Uterus (tissue), 3 donors: ENCODE measurements at regions not wholly inside any gene's neighbourhood (a gene's known extent, or its start where the extent isn't known, plus 50 kb on each side); places are given as distances from the start of the nearest gene placed in this dataset.

Experiments used
- DNase-seq, 2 donors: peaks; one replicate each; pipeline ENCODE4 v3.0.0-alpha.2; 2019 to 2020
- H3K27ac ChIP-seq, 2 donors: fragments of 200-600 bp; sonication (generic); 1 replicate in 1 of 2; 2 replicates in 1 of 2; pipeline ENCODE4 v1.5.1; 2016 to 2018
- H3K27me3 ChIP-seq, 2 donors: fragments of 200-600 bp; sonication (generic); one replicate each; pipeline ENCODE4 v1.5.1; 2018 to 2019; ENCODE audit warnings: control low read depth in 1 of 2
- H3K36me3 ChIP-seq, 2 donors: fragments of 200-600 bp; sonication (generic); one replicate each; pipeline ENCODE4 v1.5.1; 2019; ENCODE audit warnings: control low read depth in 1 of 2
- H3K4me1 ChIP-seq, 2 donors: fragments of 200-600 bp; sonication (generic); one replicate each; pipeline ENCODE4 v1.5.1; 2018 to 2019; ENCODE audit warnings: control low read depth in 1 of 2
- H3K4me3 ChIP-seq, 2 donors: fragments of 200-600 bp; sonication (generic); 1 replicate in 1 of 2; 2 replicates in 1 of 2; pipeline ENCODE4 v1.5.1; 2018 to 2019; ENCODE audit warnings: mild to moderate bottlenecking in 1 of 2
- H3K9me3 ChIP-seq, 2 donors: fragments of 200-600 bp; sonication (generic); one replicate each; pipeline ENCODE4 v1.5.1; 2019; ENCODE audit warnings: control low read depth in 1 of 2
- POLR2A ChIP-seq, 2 donors: fragments of 450-650 bp; IDR thresholded peaks; one replicate each; pipeline ENCODE4 v1.6.1; 2016; ENCODE audit warnings: antibody characterized with exemption in 2 of 2, mild to moderate bottlenecking in 1 of 2, moderate library complexity in 1 of 2
- intact Hi-C: fragments of 100-400 bp; cut with DNase I; formaldehyde crosslinking; loops from one replicate; pipeline ENCODE4 v1.15.1; 2023; ENCODE audit warnings: low total_unique reads
- TF ChIP-seq, protein P1 (sequence below), 4 experiments: fragments of 200-600 bp in 2 of 4; fragments of 450-650 bp in 2 of 4; sonication (generic) in 2 of 4; IDR thresholded peaks; one replicate each; pipeline ENCODE4 v1.5.1; 2016 to 2019; ENCODE audit warnings: antibody characterized with exemption in 4 of 4, mild to moderate bottlenecking in 2 of 4, moderate library complexity in 1 of 4
- donor health status: DM: yes; HTN: yes; CAD: no.

- Histone ChIP-seq H3K9me3 (no peaks in the 10 kb centered on the region), H3K4me1 (no peaks in the 10 kb centered on the region), H3K27me3 (no peaks in the 10 kb centered on the region), H3K27ac (no peak overlapping the region), H3K4me3 (no peak overlapping the region), H3K36me3 (no peaks in the 10 kb centered on the region)
- no peak for DNase-seq
- intact Hi-C loops, result no loop called here
- no peak for TF ChIP-seq POLR2A (IDR thresholded peaks at IDR 0.05)
- TF ChIP-seq, protein P1, sequence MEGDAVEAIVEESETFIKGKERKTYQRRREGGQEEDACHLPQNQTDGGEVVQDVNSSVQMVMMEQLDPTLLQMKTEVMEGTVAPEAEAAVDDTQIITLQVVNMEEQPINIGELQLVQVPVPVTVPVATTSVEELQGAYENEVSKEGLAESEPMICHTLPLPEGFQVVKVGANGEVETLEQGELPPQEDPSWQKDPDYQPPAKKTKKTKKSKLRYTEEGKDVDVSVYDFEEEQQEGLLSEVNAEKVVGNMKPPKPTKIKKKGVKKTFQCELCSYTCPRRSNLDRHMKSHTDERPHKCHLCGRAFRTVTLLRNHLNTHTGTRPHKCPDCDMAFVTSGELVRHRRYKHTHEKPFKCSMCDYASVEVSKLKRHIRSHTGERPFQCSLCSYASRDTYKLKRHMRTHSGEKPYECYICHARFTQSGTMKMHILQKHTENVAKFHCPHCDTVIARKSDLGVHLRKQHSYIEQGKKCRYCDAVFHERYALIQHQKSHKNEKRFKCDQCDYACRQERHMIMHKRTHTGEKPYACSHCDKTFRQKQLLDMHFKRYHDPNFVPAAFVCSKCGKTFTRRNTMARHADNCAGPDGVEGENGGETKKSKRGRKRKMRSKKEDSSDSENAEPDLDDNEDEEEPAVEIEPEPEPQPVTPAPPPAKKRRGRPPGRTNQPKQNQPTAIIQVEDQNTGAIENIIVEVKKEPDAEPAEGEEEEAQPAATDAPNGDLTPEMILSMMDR (IDR thresholded peaks at IDR 0.05), result no peak
These were observed 647.5 kb upstream of the SETBP1 start for GRCh38 chr18:44033144-44033701.

GRCh38 chr18:44035554-44035953 is 645.1 kb upstream of the SETBP1 start:
- Histone ChIP-seq H3K4me1 (no peaks in the 10 kb centered on the region), H3K27me3 (no peaks in the 10 kb centered on the region), H3K27ac (no peak overlapping the region), H3K36me3 (no peaks in the 10 kb centered on the region), H3K4me3 (no peak overlapping the region), H3K9me3 (no peaks in the 10 kb centered on the region)
- TF ChIP-seq, protein P1 (IDR thresholded peaks at IDR 0.05), result no peak
- TF ChIP-seq POLR2A (IDR thresholded peaks at IDR 0.05), result no peak
- no peak for DNase-seq
- intact Hi-C loops, result no loop called here

DNA sequence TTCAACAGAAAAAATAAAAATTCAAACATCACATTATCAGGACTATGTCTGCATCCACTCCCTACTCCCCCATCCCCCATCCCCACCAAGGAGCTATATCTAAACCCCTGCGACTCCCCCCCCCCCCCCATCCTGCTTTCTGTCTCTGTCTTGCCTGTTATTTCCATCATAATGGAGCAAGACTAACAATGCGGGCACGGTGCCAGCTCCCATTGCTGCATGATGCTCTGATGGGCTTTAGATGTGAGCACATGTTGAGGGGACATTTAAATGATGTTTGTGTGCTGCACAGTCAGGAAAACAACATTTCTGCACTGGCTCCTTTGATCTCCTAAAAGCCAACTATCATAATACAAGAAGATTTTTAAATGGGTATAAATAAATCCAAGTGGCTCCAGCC is 644.2 kb upstream of the SETBP1 start:
- H3K9me3 ChIP-seq, result no peaks in the 10 kb centered on the region
- no peak for DNase-seq
- H3K4me3 ChIP-seq, result no peak overlapping the region
- H3K4me1 ChIP-seq, result no peaks in the 10 kb centered on the region
- no peaks in the 10 kb centered on the region for H3K36me3 ChIP-seq
- H3K27ac ChIP-seq, result no peak overlapping the region
- intact Hi-C loops, result no loop called here
- TF ChIP-seq POLR2A (IDR thresholded peaks at IDR 0.05), result no peak
- TF ChIP-seq, protein P1 (IDR thresholded peaks at IDR 0.05), result no peak
- H3K27me3 ChIP-seq, result no peaks in the 10 kb centered on the region

DNA sequence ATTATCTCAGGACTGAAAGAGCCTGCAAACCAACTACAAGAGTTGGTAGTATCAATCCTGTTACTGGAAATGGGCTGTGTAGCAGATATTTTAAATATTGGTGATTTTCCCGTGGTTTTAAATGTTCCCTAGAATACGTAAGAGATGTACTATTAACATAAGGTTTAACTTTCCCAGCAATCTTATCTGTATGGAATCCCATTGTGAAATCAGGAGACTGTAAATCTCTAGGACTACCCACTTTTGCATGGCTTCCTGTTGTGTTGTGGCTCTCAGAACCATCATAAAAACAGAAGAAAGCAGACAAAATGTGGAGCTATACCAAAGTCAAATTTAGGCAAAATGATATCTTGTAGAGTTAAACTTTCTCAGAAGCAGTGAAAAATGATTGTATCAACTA is 641.5 kb upstream of the SETBP1 start:
- Histone ChIP-seq H3K36me3 (no peaks in the 10 kb centered on the region), H3K27ac (no peak overlapping the region), H3K4me1 (no peaks in the 10 kb centered on the region), H3K27me3 (no peaks in the 10 kb centered on the region), H3K4me3 (no peak overlapping the region), H3K9me3 (no peaks in the 10 kb centered on the region)
- TF ChIP-seq POLR2A (IDR thresholded peaks at IDR 0.05), result no peak
- TF ChIP-seq, protein P1 (IDR thresholded peaks at IDR 0.05), result no peak
- intact Hi-C loops, result no loop called here
- no peak for DNase-seq

- TF ChIP-seq POLR2A (IDR thresholded peaks at IDR 0.05), result no peak
- TF ChIP-seq, protein P1 (IDR thresholded peaks at IDR 0.05), result no peak
- no peaks in the 10 kb centered on the region for H3K36me3 ChIP-seq
These were observed 640.9 kb upstream of the SETBP1 start for GRCh38 chr18:44039826-44040225.

More at GRCh38 chr18:44039826-44040225, 640.9 kb upstream of the SETBP1 start:
- intact Hi-C loops, result no loop called here
- Histone ChIP-seq H3K9me3 (no peaks in the 10 kb centered on the region), H3K4me1 (no peaks in the 10 kb centered on the region), H3K4me3 (no peak overlapping the region), H3K27ac (no peak overlapping the region), H3K27me3 (no peaks in the 10 kb centered on the region)
- DNase-seq, result no peak
